ENCODE measurements at regions not wholly inside any gene's neighbourhood (a gene's known extent, or its start where the extent isn't known, plus 50 kb on each side); places are given as distances from the start of the nearest gene placed in this dataset.

GRCh38 chr13:65829241-65830008 is 1400.7 kb downstream of the PCDH9 start:
- 82 to 95% (median 91%) methylated on average over 2 to 16 of the region's 16 CpGs for WGBS, 4 donors
- Histone ChIP-seq H3K4me3 (no peak overlapping the region), H3K4me1 (replicated peaks in 1 of 2) (no peaks in the 10 kb centered on the region), H3K27me3 (no peaks in the 10 kb centered on the region), H3K36me3 (replicated peaks in 1 of 2) (no peaks in the 10 kb centered on the region), H3K27ac (no peak overlapping the region), H3K9me3 (replicated peaks in 1 of 3) (no peaks in the 10 kb centered on the region)
- intact Hi-C loops (cut with DNase I): no loop called here
- TF ChIP-seq POLR2A (IDR thresholded peaks at IDR 0.05) (no peak), CTCF (IDR thresholded peaks at IDR 0.05) (no peak)
- DNase-seq: no peak

GRCh38 chr13:65826657-65827056 is 1403.5 kb downstream of the PCDH9 start:
- WGBS, 4 donors: 60 to 66% (median 61%) methylated on average over 5 of the region's 5 CpGs
- Histone ChIP-seq H3K4me3 (no peak overlapping the region), H3K9me3 (replicated peaks in 1 of 3) (no peaks in the 10 kb centered on the region), H3K36me3 (replicated peaks in 1 of 2) (no peaks in the 10 kb centered on the region), H3K4me1 (replicated peaks in 1 of 2) (no peaks in the 10 kb centered on the region), H3K27ac (no peak overlapping the region), H3K27me3 (no peaks in the 10 kb centered on the region)
- intact Hi-C loops (cut with DNase I): no loop called here
- DNase-seq: no peak
- TF ChIP-seq POLR2A (IDR thresholded peaks at IDR 0.05) (no peak), CTCF (IDR thresholded peaks at IDR 0.05) (no peak)

- intact Hi-C loops (cut with DNase I): no loop called here
- no peak for DNase-seq
- TF ChIP-seq CTCF (IDR thresholded peaks at IDR 0.05): no peak
- TF ChIP-seq POLR2A (IDR thresholded peaks at IDR 0.05): no peak
- no peaks in the 10 kb centered on the region for H3K9me3 ChIP-seq (replicated peaks in 1 of 3)
- no peak overlapping the region for H3K4me3 ChIP-seq
- no peaks in the 10 kb centered on the region for H3K4me1 ChIP-seq (replicated peaks in 1 of 2)
- H3K27me3 ChIP-seq: no peaks in the 10 kb centered on the region
- 83 to 94% (median 89%) methylated on average over 1 of the region's 1 CpG for WGBS, 4 donors
- no peak overlapping the region for H3K27ac ChIP-seq
- H3K36me3 ChIP-seq (replicated peaks in 1 of 2): no peaks in the 10 kb centered on the region
These were observed 1405.1 kb downstream of the PCDH9 start for GRCh38 chr13:65825039-65825438.

- Histone ChIP-seq H3K27me3 (no peaks in the 10 kb centered on the region), H3K4me3 (no peak overlapping the region), H3K9me3 (replicated peaks in 1 of 3) (no peaks in the 10 kb centered on the region), H3K36me3 (replicated peaks in 1 of 2) (no peaks in the 10 kb centered on the region), H3K4me1 (replicated peaks in 1 of 2) (no peaks in the 10 kb centered on the region), H3K27ac (peak overlapping the region in 1 of 5 donors; percentile 7)
- TF ChIP-seq POLR2A (IDR thresholded peaks at IDR 0.05): no peak
- TF ChIP-seq CTCF (IDR thresholded peaks at IDR 0.05): no peak
- intact Hi-C loops (cut with DNase I): no loop called here
- 25 to 41% (median 30%) methylated on average over 1 of the region's 1 CpG for WGBS, 4 donors
- no peak for DNase-seq
These were observed 1422.1 kb downstream of the PCDH9 start for GRCh38 chr13:65808061-65808460.
